ENCODE measurements at regions not wholly inside any gene's neighbourhood (a gene's known extent, or its start where the extent isn't known, plus 50 kb on each side); places are given as distances from the start of the nearest gene placed in this dataset.

DNA sequence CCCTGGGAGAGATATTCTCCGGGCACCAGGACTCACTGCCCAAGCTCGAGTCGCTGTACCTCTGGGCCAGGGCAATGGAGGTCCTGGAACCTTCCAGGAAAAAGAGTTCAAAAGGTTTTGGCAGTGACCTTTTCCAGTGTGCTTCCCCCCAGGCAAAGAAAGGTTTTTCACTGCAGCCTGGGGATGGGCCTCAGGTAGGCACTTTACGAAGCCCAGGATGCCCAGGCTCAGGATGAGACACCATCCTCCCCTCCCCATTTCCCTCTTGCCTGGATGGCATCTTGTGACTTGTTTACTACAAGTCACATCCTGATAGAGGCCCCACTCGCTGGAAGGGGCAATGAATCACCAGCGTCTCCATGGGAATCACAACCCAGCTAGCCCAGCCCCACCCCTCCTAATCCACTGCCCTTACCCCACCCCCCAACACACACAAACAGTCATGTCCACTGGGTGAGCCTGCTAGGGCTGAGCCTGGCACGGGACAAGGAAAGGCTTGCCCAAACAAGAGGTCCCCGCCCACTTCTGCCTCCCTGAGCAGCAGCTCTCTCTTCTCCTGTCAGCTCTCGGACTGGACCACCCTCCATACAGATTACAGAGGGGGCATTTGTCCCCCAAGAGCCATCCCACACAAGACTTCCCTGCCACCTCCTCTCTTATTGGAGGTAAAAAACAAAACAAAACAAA, 93.8 kb upstream of the SMNDC1 start:
- TF ChIP-seq POLR2AphosphoS5 (IDR thresholded peaks at IDR 0.05), result no peak
- TF ChIP-seq EP300 (IDR thresholded peaks at IDR 0.05), result no peak
- no peak for TF ChIP-seq POLR2A (IDR thresholded peaks at IDR 0.05)
- TF ChIP-seq, protein P1, sequence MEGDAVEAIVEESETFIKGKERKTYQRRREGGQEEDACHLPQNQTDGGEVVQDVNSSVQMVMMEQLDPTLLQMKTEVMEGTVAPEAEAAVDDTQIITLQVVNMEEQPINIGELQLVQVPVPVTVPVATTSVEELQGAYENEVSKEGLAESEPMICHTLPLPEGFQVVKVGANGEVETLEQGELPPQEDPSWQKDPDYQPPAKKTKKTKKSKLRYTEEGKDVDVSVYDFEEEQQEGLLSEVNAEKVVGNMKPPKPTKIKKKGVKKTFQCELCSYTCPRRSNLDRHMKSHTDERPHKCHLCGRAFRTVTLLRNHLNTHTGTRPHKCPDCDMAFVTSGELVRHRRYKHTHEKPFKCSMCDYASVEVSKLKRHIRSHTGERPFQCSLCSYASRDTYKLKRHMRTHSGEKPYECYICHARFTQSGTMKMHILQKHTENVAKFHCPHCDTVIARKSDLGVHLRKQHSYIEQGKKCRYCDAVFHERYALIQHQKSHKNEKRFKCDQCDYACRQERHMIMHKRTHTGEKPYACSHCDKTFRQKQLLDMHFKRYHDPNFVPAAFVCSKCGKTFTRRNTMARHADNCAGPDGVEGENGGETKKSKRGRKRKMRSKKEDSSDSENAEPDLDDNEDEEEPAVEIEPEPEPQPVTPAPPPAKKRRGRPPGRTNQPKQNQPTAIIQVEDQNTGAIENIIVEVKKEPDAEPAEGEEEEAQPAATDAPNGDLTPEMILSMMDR (IDR thresholded peaks at IDR 0.05), result no peak

Measured in gastroesophageal sphincter (tissue), 3 donors.